GM12874 (cell line): ENCODE measurements at regions not wholly inside any gene's neighbourhood (a gene's known extent, or its start where the extent isn't known, plus 50 kb on each side); places are given as distances from the start of the nearest gene placed in this dataset.

Experiments
- TF ChIP-seq, protein P1 (sequence below): IDR thresholded peaks from 2 replicates; pipeline ENCODE4 v1.5.1; 2011; ENCODE audit warnings: low read depth, mild to moderate bottlenecking, control low read depth, low read length, moderate library complexity; ENCODE audit not compliant: insufficient read depth

DNA sequence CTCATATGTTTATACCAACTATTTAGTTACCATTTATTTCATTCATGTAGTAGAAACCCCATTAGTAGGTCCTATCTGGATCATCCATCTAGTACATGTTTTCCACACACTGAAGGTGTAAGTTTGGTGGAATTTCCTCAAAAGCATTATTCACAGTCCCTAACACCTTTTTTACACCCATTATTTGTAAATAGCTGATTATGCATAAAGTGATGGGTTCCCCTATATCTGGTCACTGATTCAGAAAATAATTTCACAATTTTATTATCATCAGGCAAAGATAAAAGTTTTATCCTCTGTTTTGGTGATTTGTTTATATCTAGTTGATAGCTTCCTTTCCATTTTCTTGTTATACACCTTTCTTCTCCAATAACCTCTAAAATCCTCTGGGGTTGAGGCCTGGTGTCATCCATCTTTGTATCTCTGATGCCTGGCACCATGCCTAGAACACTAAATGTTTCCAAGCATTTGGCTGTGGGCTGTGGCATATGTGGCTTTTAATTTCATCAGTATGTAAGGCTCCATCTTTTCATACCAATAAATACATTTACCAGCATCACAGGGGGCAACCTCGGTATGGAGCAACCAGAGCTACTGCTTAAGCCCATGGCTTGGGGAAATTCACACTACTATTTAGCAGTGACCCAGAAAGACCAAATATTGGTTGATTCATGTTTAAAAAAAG is 1089.5 kb upstream of the LRRN3 start:
- TF ChIP-seq, protein P1, sequence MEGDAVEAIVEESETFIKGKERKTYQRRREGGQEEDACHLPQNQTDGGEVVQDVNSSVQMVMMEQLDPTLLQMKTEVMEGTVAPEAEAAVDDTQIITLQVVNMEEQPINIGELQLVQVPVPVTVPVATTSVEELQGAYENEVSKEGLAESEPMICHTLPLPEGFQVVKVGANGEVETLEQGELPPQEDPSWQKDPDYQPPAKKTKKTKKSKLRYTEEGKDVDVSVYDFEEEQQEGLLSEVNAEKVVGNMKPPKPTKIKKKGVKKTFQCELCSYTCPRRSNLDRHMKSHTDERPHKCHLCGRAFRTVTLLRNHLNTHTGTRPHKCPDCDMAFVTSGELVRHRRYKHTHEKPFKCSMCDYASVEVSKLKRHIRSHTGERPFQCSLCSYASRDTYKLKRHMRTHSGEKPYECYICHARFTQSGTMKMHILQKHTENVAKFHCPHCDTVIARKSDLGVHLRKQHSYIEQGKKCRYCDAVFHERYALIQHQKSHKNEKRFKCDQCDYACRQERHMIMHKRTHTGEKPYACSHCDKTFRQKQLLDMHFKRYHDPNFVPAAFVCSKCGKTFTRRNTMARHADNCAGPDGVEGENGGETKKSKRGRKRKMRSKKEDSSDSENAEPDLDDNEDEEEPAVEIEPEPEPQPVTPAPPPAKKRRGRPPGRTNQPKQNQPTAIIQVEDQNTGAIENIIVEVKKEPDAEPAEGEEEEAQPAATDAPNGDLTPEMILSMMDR = no peak

DNA sequence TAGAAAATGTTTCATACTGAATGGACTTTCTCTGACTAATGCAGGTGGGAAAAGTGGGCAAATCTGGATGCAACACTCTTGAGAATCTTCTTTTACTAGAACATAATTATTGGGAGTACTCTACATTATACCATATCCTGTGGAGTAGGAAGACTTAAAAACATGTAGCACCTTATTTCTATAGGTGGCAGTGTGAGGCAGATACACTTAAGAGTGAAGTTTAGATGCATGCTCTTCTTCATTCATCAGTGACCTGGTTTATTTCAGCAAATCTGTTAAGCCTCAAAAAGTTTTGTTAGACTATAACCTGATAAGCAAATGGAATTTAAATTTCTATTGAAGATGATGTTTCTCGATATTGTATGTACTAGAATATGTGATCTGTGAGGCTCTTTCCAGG is 1087.1 kb upstream of the LRRN3 start:
- TF ChIP-seq, protein P1 = no peak

DNA sequence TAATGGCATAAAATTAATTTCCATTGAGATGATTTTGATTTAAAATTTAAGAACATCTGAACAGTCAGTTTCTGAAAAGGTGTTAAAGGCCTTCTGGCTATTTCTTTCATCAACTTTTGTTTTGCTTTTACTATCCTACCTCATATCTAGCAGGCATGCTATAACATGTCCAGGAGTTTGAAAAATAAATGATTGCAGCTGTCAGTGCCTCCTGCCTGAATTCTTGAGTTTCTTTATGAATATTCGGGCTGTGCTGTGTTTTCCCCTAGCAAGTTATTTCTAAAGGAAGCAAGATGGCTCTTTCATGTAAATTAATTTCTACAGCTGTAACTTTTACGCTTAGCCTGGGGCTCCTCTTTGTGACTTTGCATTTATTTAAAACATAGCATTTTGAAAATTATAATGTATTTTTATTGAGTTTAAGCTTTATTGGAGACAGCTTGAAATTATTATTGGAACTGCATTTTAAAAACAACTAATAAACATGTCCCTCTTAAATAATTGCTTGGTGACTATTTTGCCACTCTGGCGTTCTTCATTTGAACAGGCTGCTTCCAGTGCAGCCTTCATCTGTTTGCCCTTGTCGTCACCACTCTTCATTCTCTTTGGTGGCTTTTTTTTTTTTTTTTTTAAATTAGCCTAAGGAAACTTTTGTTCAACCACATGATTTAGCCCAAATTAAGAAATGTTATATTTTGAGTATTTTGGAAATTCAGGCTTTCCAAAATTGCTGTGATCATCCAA is 1083.4 kb upstream of the LRRN3 start:
- TF ChIP-seq, protein P1 = no peak

DNA sequence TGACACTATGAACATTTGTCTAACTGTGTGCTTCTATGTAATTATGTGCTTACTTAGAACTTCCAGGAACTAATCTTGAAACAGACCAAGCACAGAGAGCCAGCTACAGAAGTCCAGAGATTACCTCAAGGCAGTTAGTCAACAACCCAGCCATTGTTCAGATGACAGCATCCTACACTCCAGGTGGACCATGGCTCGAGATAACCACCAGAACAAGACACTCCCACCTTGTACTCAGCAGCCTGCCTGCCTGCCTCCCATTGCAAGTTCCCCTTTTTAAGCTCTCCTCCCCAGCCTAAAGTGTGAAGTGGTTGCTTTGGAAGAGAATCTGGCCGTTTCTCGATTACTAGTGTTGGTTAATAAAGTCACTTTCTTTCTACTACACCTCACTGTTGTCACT is 1080.6 kb upstream of the LRRN3 start:
- TF ChIP-seq, protein P1 = no peak

DNA sequence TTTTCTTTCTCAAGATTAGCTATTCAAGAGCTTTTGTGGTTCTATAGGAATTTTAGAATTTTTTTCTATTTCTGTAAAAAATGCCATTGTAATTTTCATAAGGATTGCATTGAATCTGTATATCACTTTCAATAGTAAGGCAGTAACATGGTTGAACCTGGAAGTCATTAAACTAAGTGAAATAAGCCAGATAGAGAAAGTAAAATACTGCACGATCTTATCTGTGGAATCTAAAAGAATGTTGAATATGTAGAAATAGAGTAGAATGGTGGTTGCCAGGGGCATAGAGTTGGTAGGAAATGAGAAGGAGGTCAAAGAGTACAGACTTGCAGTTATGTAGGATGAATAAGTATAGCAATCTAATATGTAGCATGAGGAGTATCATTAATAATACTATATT is 1073.5 kb upstream of the LRRN3 start:
- TF ChIP-seq, protein P1 = no peak

DNA sequence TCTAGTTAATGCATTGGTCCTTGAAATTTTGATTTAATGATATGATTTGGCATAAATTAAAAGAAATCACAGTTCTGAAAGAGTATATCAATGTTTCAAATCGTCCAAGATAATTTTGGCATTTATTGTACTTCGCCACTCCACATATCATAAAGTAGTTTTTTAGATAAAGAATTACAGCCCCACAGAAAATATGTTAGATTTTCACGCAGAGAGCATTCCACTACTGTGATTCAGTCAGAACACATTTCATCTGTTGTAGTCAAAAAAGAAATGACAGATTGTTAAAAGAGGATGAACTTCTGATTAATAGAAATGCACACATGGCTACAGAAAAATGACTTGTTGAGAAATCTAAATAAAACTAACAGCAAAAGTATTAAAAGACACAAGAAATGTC is 1063.5 kb upstream of the LRRN3 start:
- TF ChIP-seq, protein P1 = no peak

DNA sequence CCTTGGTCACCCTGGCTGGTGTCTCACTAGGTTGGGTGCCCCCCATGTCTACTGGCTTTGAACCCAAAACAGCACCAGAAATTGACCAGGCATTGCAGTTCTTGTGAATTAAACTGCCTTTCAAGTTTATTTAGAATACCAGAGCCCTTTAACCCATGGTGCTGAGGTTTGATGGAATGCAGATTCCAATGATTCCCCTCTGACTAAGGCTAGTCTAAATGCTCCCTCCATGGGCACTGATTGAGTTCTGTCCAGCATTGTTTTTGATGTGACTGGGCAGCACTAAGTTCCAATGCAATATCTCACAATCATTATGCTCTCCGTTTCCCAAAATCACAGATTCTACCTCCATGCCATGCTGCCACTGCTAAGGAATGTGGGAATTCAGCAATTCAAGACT is 1047.4 kb upstream of the LRRN3 start:
- TF ChIP-seq, protein P1 = no peak
